Breast epithelium (tissue), 3 donors: ENCODE measurements at regions not wholly inside any gene's neighbourhood (a gene's known extent, or its start where the extent isn't known, plus 50 kb on each side); places are given as distances from the start of the nearest gene placed in this dataset.

Source experiments
- CTCF ChIP-seq, 3 donors: fragments of 450-650 bp; IDR thresholded peaks; one replicate each; pipeline ENCODE4 v1.5.1; 2016 to 2017; ENCODE audit warnings: antibody characterized with exemption in 3 of 3, mild to moderate bottlenecking in 3 of 3, moderate library complexity in 3 of 3
- POLR2AphosphoS5 ChIP-seq, 3 donors: sonication (generic); formaldehyde crosslinking; IDR thresholded peaks; one replicate each; pipeline ENCODE4 v1.6.1; 2017; ENCODE audit warnings: antibody characterized with exemption in 3 of 3

GRCh38 chr5:158644301-158644700 lies 455.4 kb downstream of the EBF1 start:
- TF ChIP-seq CTCF (IDR thresholded peaks at IDR 0.05) (no peak), POLR2AphosphoS5 (IDR thresholded peaks at IDR 0.05) (no peak)
